CD14-positive monocyte (primary cell): ENCODE measurements at regions not wholly inside any gene's neighbourhood (a gene's known extent, or its start where the extent isn't known, plus 50 kb on each side); places are given as distances from the start of the nearest gene placed in this dataset.

ENCODE experiments used
- DNase-seq, 3 donors: peaks; one replicate each; pipeline ENCODE4 v3.0.0-alpha.2; 2011 to 2022
- H2AFZ ChIP-seq: 2 replicates; pipeline ENCODE4 v1.6.0; 2012; ENCODE audit warnings: mild to moderate bottlenecking, low read depth, low read length, inconsistent platforms; ENCODE audit not compliant: insufficient read depth, poor library complexity, severe bottlenecking
- H3K27ac ChIP-seq, 2 donors: 1 replicate in 1 of 2; 2 replicates in 1 of 2; pipeline ENCODE4 v1.5.1; 2012 to 2013; ENCODE audit warnings: low read length in 2 of 2, control low read depth in 1 of 2, inconsistent platforms in 1 of 2, low read depth in 1 of 2, mild to moderate bottlenecking in 1 of 2
- H3K27me3 ChIP-seq, 2 donors: one replicate each; pipeline versions ENCODE4 v1.6.0 to v1.6.1; 2011 to 2013; ENCODE audit warnings: low read length in 2 of 2; ENCODE audit not compliant: control insufficient read depth in 2 of 2, insufficient read depth in 2 of 2
- H3K36me3 ChIP-seq, 2 donors: replicated peaks in 1 of 2; 1 replicate in 1 of 2; 2 replicates in 1 of 2; pipeline versions ENCODE4 v1.5.1 to v1.6.1; 2012 to 2013; ENCODE audit warnings: low read length in 2 of 2, control low read depth in 1 of 2, inconsistent platforms in 1 of 2, mild to moderate bottlenecking in 1 of 2; ENCODE audit not compliant: insufficient read depth in 2 of 2, control insufficient read depth in 1 of 2
- H3K4me1 ChIP-seq, 2 donors: 1 replicate in 1 of 2; 2 replicates in 1 of 2; pipeline versions ENCODE4 v1.5.1 to v1.6.1; 2012 to 2013; ENCODE audit warnings: low read length in 2 of 2, control low read depth in 1 of 2, inconsistent platforms in 1 of 2, mild to moderate bottlenecking in 1 of 2, moderate library complexity in 1 of 2; ENCODE audit not compliant: insufficient read depth in 2 of 2, control insufficient read depth in 1 of 2
- H3K4me2 ChIP-seq: replicated peaks from 2 replicates; pipeline ENCODE3; 2012; ENCODE audit warnings: low read length, moderate library complexity, mild to moderate bottlenecking; ENCODE audit not compliant: poor library complexity, severe bottlenecking; ENCODE audit errors: extremely low read depth
- H3K4me3 ChIP-seq, 3 experiments: fragments of 200-600 bp in 1 of 3; sonication (generic) in 1 of 3; replicated peaks in 1 of 3; 1 replicate in 2 of 3; 2 replicates in 1 of 3; pipeline ENCODE4 v1.5.1; 2011 to 2013; ENCODE audit warnings: low read length in 3 of 3, mild to moderate bottlenecking in 3 of 3, control low read depth in 2 of 3, low read depth in 2 of 3, inconsistent platforms in 1 of 3, moderate library complexity in 1 of 3
- H3K79me2 ChIP-seq: 2 replicates; pipeline ENCODE4 v1.6.0; 2012; ENCODE audit warnings: mild to moderate bottlenecking, control low read depth, inconsistent platforms, low read length, moderate library complexity; ENCODE audit not compliant: insufficient read depth
- H3K9ac ChIP-seq: 2 replicates; pipeline ENCODE4 v1.6.0; 2017; ENCODE audit warnings: low read length, mild to moderate bottlenecking; ENCODE audit not compliant: insufficient read depth, poor library complexity, severe bottlenecking
- H3K9me3 ChIP-seq, 2 donors: replicated peaks in 1 of 2; 1 replicate in 1 of 2; 2 replicates in 1 of 2; pipeline versions ENCODE4 v1.5.1 to v1.6.1; 2012 to 2013; ENCODE audit warnings: low read length in 2 of 2, control low read depth in 1 of 2; ENCODE audit not compliant: control insufficient read depth in 1 of 2, insufficient read depth in 1 of 2
- H4K20me1 ChIP-seq: 2 replicates; pipeline ENCODE4 v1.6.0; 2012; ENCODE audit warnings: mild to moderate bottlenecking, low read length, control low read depth, moderate library complexity; ENCODE audit not compliant: insufficient read depth
- H3K27ac Mint-ChIP-seq, 7 donors: one replicate each; pipeline ENCODE4 v1.8.0; 2020; ENCODE audit warnings: mild to moderate bottlenecking in 7 of 7, mixed read lengths in 7 of 7, moderate library complexity in 6 of 7, inconsistent platforms in 2 of 7
- H3K27me3 Mint-ChIP-seq, 3 donors: one replicate each; pipeline ENCODE4 v1.8.0; 2021 to 2022; ENCODE audit warnings: low read depth in 3 of 3, mild to moderate bottlenecking in 3 of 3, mixed read lengths in 3 of 3, moderate library complexity in 3 of 3, inconsistent platforms in 1 of 3
- H3K36me3 Mint-ChIP-seq, 2 donors: one replicate each; pipeline ENCODE4 v1.8.0; 2020; ENCODE audit warnings: mixed read lengths in 2 of 2, inconsistent platforms in 1 of 2, mild to moderate bottlenecking in 1 of 2
- H3K4me1 Mint-ChIP-seq: one replicate; pipeline ENCODE4 v1.8.0; 2020; ENCODE audit warnings: mild to moderate bottlenecking, mixed read lengths
- H3K4me3 Mint-ChIP-seq, 2 donors: one replicate each; pipeline ENCODE4 v1.8.0; 2020; ENCODE audit warnings: mild to moderate bottlenecking in 2 of 2, mixed read lengths in 2 of 2, moderate library complexity in 1 of 2
- H3K9me3 Mint-ChIP-seq, 7 donors: one replicate each; pipeline ENCODE4 v1.8.0; 2020 to 2022; ENCODE audit warnings: mixed read lengths in 7 of 7, mild to moderate bottlenecking in 6 of 7, moderate library complexity in 6 of 7, inconsistent platforms in 2 of 7
- WGBS: methylation state at CpG from one replicate; pipeline ENCODE4 v1.1.5; 2013; ENCODE audit warnings: missing lambda C conversion rate; ENCODE audit not compliant: insufficient coverage; 5-methylcytosine and 5-hydroxymethylcytosine counted together
- intact Hi-C, 2 donors: fragments of 100-400 bp; cut with micrococcal nuclease; formaldehyde crosslinking; loops; one replicate each; pipeline versions ENCODE4 v1.15.0 to v1.15.1; 2023
- TF ChIP-seq, protein P1 (sequence below): fragments of 200-600 bp; IDR thresholded peaks from one replicate; pipeline ENCODE4 v1.8.0; 2022; ENCODE audit warnings: antibody characterized with exemption, mild to moderate bottlenecking

DNA sequence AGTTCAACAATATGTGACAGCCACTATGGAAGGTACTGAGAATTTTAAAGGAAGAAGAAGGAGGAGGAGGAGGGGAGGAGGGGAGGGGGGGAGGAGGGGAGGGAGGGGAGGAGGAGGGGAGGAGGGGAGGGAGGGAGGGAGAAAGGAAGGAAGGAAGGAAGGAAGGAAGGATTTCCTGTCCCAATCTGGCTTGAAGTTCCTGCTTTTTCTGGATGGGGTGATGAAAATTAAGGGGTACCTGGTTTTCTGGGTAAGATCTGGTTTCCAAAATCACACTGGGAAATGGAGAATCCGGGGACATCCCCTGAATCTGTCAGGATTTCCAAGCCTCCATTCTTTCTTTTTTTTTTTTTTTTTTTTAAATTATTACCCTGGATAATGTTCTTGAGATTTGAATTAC is 271.8 kb downstream of the MTX2 start:
- TF ChIP-seq, protein P1, sequence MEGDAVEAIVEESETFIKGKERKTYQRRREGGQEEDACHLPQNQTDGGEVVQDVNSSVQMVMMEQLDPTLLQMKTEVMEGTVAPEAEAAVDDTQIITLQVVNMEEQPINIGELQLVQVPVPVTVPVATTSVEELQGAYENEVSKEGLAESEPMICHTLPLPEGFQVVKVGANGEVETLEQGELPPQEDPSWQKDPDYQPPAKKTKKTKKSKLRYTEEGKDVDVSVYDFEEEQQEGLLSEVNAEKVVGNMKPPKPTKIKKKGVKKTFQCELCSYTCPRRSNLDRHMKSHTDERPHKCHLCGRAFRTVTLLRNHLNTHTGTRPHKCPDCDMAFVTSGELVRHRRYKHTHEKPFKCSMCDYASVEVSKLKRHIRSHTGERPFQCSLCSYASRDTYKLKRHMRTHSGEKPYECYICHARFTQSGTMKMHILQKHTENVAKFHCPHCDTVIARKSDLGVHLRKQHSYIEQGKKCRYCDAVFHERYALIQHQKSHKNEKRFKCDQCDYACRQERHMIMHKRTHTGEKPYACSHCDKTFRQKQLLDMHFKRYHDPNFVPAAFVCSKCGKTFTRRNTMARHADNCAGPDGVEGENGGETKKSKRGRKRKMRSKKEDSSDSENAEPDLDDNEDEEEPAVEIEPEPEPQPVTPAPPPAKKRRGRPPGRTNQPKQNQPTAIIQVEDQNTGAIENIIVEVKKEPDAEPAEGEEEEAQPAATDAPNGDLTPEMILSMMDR: no peak
- Mint-ChIP-seq H3K36me3 (no peaks in the 10 kb centered on the region), H3K4me1 (no peaks in the 10 kb centered on the region), H3K27ac (no peak overlapping the region), H3K4me3 (no peak overlapping the region), H3K9me3 (peaks cover 0 to 2% (median 0%) of the 10 kb centered on the region in 7 donors), H3K27me3 (peaks cover 12 to 18% (median 14%) of the 10 kb centered on the region in 3 donors)
- no peaks in the 10 kb centered on the region for H3K36me3 ChIP-seq
- peaks cover 7% of the 10 kb centered on the region in 2 donors for H3K27me3 ChIP-seq
- H3K4me1 ChIP-seq: no peaks in the 10 kb centered on the region
- H3K4me3 ChIP-seq: no peak overlapping the region
- no CpG with 5 or more reads among the region's 1 CpG for WGBS
- H3K9me3 ChIP-seq: no peaks in the 10 kb centered on the region
- intact Hi-C loops: no loop called here
- H4K20me1 ChIP-seq: no peaks in the 10 kb centered on the region
- H3K79me2 ChIP-seq: no peaks in the 10 kb centered on the region
- H3K4me2 ChIP-seq: no peak overlapping the region
- H2AFZ ChIP-seq: no peak overlapping the region
- H3K9ac ChIP-seq: no peak overlapping the region
- no peak overlapping the region for H3K27ac ChIP-seq
- DNase-seq: no peak

DNA sequence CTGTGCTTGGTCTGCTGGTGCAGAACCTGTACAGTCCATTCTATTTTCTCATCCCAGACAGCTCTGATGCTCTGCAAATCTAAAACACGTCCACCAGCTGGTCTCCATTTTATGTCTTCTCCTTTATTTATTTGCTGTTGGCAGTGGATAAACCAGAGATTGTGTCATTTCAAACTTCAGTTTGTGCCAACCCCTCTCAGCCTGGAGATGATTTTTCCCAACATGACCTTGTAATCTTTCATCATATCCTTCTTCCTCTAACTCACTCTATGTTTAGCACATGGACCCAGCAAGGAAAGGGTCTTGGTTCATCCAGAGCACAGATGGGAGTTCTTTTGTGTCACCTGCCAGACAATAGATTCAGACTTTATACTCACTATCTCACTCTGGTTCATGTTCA is 273.2 kb downstream of the MTX2 start:
- Histone ChIP-seq H3K36me3 (no peaks in the 10 kb centered on the region), H3K27ac (no peak overlapping the region), H3K27me3 (peaks cover 7% of the 10 kb centered on the region in 2 donors), H2AFZ (no peak overlapping the region), H3K79me2 (no peaks in the 10 kb centered on the region), H4K20me1 (no peaks in the 10 kb centered on the region), H3K9ac (no peak overlapping the region), H3K4me2 (no peak overlapping the region), H3K9me3 (no peaks in the 10 kb centered on the region), H3K4me1 (no peaks in the 10 kb centered on the region), H3K4me3 (no peak overlapping the region)
- Mint-ChIP-seq H3K9me3 (peaks cover 0 to 2% (median 0%) of the 10 kb centered on the region in 7 donors), H3K36me3 (no peaks in the 10 kb centered on the region), H3K4me1 (no peaks in the 10 kb centered on the region), H3K27me3 (peaks cover 11 to 22% (median 12%) of the 10 kb centered on the region in 3 donors), H3K27ac (no peak overlapping the region), H3K4me3 (no peak overlapping the region)
- TF ChIP-seq, protein P1: no peak
- no peak for DNase-seq
- WGBS: no CpG with 5 or more reads among the region's 1 CpG
- intact Hi-C loops: no loop called here
